HG03060 (cell line): ENCODE measurements at regions not wholly inside any gene's neighbourhood (a gene's known extent, or its start where the extent isn't known, plus 50 kb on each side); places are given as distances from the start of the nearest gene placed in this dataset.

Experiments used
- ATAC-seq: cut with Tn5 transposase; IDR thresholded peaks from one replicate; pipeline ENCODE4 v1.9.1; 2021; ENCODE audit warnings: low read depth, moderate number of reproducible peaks; ENCODE audit not compliant: unreplicated experiment

- ATAC-seq, result no peak
Observed at GRCh38 chr2:14272396-14273075, 360.0 kb upstream of the LRATD1 start.

- no peak for ATAC-seq
Observed at GRCh38 chr2:14273650-14274049, 358.9 kb upstream of the LRATD1 start.

- ATAC-seq, result no peak
Observed at GRCh38 chr2:14284244-14284643, 348.3 kb upstream of the LRATD1 start.

DNA sequence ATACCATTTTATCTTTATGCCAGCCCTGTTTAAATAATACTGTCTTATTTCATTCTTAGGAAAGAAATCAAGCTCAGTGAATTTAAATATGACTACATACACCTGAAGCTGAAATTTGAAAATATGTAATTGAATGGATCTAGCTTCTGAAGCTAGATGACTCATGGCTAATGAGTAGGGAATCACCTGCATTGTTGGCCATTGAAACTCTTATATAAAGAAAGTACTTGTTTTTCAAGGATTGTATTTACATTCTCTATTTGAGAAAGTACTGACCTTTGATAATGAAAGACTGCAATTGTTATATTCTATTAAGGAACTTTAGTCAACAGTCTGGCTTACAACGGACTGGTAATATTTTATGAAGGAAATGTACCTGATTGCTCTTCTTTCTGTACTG, 346.7 kb upstream of the LRATD1 start:
- ATAC-seq, result no peak

DNA sequence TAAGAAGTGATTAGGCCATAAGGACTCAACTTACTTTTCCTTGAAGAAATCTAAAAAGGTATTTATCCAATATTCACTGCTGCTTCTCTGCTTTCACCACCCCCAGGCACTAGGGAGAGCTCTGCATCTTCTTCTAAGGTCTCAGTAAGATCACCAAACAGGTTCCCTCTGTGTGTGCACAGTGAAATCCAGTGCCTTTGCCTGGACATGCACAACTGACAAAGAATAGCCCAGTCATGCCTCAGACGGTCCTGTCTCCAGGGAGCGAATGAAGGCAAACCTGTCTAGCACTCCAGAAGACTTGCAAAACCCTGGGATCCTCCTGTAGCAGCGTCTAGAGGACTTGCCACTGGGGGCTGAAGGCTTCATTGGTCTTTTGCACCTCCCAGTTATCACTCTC, 344.5 kb upstream of the LRATD1 start:
- no peak for ATAC-seq

- no peak for ATAC-seq
Observed at GRCh38 chr2:14292964-14293363, 339.6 kb upstream of the LRATD1 start.

DNA sequence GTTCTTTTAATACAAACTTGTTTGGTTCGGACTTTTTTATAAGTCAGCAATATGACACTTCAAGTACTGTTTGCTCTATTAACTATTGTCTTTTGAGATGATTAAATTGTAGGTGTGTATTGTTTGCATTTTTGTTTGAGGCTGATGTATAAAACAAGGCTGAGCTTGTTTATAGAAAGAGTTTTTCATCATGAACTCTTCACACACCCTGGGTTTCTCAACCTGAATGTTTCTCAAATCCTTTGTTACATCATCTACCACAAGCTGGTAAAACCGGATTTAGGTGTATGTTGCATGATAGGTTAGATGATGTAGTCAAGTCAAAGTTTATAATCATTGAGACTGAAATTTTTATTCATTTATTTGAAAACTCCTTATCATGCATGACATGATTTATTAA, 335.2 kb upstream of the LRATD1 start:
- ATAC-seq, result no peak

DNA sequence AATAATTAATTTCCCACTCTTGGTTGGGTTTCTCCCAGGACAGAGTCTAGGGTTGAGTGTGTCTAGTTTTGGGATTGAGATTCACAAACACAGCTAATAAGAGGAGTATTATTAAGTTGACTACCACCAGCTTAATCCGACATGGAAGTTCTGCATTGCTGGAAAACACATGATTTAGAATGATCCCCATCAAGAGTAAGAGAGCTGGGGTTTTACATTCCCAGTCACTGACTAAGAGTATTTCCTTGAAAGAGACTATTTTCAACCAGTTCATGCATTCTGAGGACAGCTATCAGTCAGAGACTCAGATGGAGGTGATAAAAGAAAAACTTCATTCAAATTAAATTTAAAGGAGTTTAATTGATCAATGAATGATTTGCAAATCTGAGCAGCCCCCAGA, 334.6 kb upstream of the LRATD1 start:
- no peak for ATAC-seq

GRCh38 chr2:14301331-14301730, 331.2 kb upstream of the LRATD1 start:
- no peak for ATAC-seq

- peak; percentile 91 for ATAC-seq
Observed at GRCh38 chr2:14303366-14304115, 329.0 kb upstream of the LRATD1 start.

GRCh38 chr2:14304326-14304725, 328.2 kb upstream of the LRATD1 start:
- no peak for ATAC-seq

DNA sequence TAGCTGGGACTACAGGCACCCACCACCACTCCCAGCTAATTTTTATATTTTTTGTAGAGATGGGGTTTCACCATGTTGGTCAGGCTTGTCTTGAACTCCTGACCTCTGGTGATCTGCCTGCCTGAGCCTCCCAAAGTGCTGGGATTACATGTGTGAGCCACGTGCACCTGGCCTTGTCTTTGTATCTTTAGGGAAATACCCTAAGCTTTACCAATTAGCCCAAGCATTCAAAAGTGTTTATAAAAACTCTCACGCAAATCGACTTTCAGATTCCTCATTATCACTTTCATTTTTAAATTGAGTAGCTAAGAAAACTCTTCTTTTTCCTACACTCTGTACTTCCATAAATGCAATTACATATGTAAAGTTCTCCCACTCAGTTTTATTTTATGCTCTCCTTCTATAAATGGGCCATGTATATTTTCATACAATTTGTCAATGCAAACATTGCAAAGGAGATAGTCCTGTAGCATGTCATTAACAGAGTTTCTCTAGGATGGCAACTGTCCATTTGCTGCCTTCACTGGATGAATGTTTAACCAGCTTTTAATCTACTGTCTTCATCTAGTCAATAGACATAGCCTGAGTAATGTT, 326.2 kb upstream of the LRATD1 start:
- no peak for ATAC-seq

DNA sequence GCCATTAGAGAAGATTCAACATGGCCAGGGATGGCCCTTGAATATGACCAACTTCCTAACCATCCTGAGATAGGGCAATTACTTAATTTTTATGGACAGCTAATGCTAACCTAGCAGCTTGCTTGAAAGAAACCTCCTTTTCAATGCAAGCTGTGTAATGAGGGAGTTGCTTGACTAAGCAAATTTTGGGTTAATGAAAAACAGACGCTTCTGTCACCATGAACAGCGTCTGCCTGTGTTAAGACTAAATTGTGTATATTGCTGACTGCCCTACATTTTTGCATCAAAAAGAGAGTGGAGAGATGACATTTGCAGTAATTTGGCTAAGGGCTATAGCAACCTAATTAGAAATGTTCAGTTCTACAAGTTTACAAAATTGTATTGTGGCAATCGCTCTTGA, 319.2 kb upstream of the LRATD1 start:
- ATAC-seq, result no peak

- ATAC-seq, result no peak
Observed at GRCh38 chr2:14316594-14316993, 315.9 kb upstream of the LRATD1 start.

- ATAC-seq, result no peak
Observed at GRCh38 chr2:14321357-14321756, 311.2 kb upstream of the LRATD1 start.

GRCh38 chr2:14322306-14322705, 310.2 kb upstream of the LRATD1 start:
- ATAC-seq, result no peak

- ATAC-seq, result no peak
Observed at GRCh38 chr2:14324308-14324707, 308.2 kb upstream of the LRATD1 start.

DNA sequence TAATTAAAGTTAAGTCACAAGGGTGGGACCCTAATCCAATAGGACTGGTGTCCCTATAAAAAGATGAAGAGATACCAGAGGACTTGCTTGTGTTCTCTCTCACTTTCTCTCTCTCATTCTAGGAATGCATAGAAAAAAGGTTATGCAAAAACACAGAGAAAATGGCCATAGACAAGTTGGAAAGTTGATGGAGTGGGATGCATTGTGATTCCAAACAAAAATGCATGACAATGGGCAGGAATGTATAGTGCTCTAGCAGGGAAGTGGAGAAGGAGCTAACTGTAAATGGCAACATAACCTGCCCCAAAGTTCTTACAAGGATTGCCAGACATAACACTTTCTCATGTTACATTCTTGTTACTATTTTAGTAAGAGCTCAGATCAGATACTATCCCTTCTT, 301.6 kb upstream of the LRATD1 start:
- ATAC-seq, result no peak

DNA sequence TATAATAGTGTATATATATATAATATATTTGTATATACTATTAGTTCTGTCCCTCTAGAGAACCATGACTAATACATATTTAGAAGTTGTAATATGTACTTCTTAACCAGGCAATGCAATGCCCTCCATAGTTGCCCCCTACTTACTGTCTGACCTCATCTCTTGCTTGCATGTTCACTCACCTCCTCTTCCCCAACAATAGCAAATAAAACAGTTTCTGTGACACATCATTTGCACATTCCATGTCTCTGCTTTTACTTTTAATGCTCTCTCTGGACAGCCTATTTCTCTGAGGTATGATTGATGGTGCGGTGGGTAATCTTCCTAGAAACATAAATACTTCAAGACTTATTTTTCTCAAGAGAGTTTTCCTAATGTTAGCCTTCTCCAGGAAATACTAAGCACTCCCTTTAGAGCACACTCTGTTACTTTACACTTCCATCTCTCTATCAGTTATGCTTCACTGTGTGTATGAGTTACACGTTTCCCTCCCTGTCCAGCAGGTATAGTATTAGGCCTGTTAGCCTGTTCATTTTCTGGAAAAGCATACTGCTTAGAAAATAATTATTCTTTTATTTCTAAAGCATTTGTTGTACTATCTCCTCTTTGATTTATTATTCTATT, 295.6 kb upstream of the LRATD1 start:
- no peak for ATAC-seq

DNA sequence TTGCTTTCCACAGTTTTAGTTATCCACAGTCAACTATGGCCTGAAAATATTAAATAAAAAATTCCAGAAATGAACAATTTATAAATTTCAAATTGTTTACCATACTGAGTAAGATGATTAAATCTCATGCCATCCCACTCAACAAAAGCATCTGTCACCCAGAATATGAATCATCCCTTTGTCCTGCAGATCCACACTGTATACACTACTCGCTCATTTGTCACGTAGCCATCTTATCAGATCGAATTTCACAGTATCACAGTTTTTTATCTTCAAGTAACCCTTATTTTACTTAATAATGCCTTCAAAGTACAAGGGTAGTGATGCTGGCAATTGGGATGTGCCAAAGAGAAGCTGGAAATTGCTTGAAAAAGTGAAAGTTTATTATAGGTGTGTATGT, 291.8 kb upstream of the LRATD1 start:
- no peak for ATAC-seq

GRCh38 chr2:14342313-14342712, 290.2 kb upstream of the LRATD1 start:
- ATAC-seq, result no peak
